ENCODE measurements at regions not wholly inside any gene's neighbourhood (a gene's known extent, or its start where the extent isn't known, plus 50 kb on each side); places are given as distances from the start of the nearest gene placed in this dataset.

GRCh38 chrX:94492541-94492940 lies 818.5 kb downstream of the FAM133A start:
- TF ChIP-seq CEBPB (IDR thresholded peaks at IDR 0.05) (no peak), RAD21 (IDR thresholded peaks at IDR 0.05; ENCODE audit: low read depth) (no peak)

DNA sequence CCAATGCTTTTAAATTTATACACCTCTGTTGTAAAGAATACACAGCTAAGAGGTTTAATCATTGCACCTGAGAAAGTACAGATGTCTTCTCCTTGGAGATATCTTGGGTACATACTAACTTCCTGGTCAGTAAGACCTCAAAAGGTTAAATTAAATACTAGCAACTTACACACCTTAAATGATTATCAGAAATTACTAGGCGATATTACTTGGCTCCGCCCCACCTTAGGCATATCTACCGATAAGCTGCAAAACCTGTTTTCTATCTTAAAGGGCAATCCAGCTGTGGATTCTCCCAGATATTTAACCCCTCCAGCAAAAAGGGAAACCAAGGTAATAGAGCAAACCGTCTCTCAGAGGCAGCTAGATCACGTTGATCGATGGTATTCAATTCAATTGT lies 819.4 kb downstream of the FAM133A start:
- TF ChIP-seq TAF1 (IDR thresholded peaks at IDR 0.05; ENCODE audit: low read depth) (no peak), TCF12 (IDR thresholded peaks at IDR 0.05; ENCODE audit: low read depth) (no peak), RAD21 (IDR thresholded peaks at IDR 0.05; ENCODE audit: low read depth) (no peak), CEBPB (IDR thresholded peaks at IDR 0.05) (no peak), YY1 (IDR thresholded peaks at IDR 0.05; ENCODE audit: low read depth) (no peak), MAX (IDR thresholded peaks at IDR 0.05) (no peak), CREB1 (IDR thresholded peaks at IDR 0.05; ENCODE audit: low read depth) (no peak), FOXM1 (IDR thresholded peaks at IDR 0.05; ENCODE audit: borderline replicate concordance, low read depth) (no peak), ZBTB7A (IDR thresholded peaks at IDR 0.05; ENCODE audit: low read depth) (no peak), NFIC (IDR thresholded peaks at IDR 0.05) (no peak), TEAD4 (IDR thresholded peaks at IDR 0.05) (no peak), EGR1 (IDR thresholded peaks at IDR 0.05) (no peak), REST (IDR thresholded peaks at IDR 0.05; ENCODE audit: low read depth) (no peak), EP300 (IDR thresholded peaks at IDR 0.05; ENCODE audit: borderline replicate concordance) (no peak), USF1 (IDR thresholded peaks at IDR 0.05) (no peak)

- TF ChIP-seq NFIC (IDR thresholded peaks at IDR 0.05) (no peak), EGR1 (IDR thresholded peaks at IDR 0.05) (no peak), RAD21 (IDR thresholded peaks at IDR 0.05; ENCODE audit: low read depth) (no peak), ZBTB7A (IDR thresholded peaks at IDR 0.05; ENCODE audit: low read depth) (no peak), CREB1 (IDR thresholded peaks at IDR 0.05; ENCODE audit: low read depth) (no peak), FOXM1 (IDR thresholded peaks at IDR 0.05; ENCODE audit: borderline replicate concordance, low read depth) (no peak), USF1 (IDR thresholded peaks at IDR 0.05) (no peak), REST (IDR thresholded peaks at IDR 0.05; ENCODE audit: low read depth) (no peak), YY1 (IDR thresholded peaks at IDR 0.05; ENCODE audit: low read depth) (no peak), TAF1 (IDR thresholded peaks at IDR 0.05; ENCODE audit: low read depth) (no peak), MAX (IDR thresholded peaks at IDR 0.05) (no peak), CEBPB (IDR thresholded peaks at IDR 0.05) (no peak), TEAD4 (IDR thresholded peaks at IDR 0.05) (no peak)
These were observed 837.6 kb downstream of the FAM133A start for GRCh38 chrX:94511564-94511963.

DNA sequence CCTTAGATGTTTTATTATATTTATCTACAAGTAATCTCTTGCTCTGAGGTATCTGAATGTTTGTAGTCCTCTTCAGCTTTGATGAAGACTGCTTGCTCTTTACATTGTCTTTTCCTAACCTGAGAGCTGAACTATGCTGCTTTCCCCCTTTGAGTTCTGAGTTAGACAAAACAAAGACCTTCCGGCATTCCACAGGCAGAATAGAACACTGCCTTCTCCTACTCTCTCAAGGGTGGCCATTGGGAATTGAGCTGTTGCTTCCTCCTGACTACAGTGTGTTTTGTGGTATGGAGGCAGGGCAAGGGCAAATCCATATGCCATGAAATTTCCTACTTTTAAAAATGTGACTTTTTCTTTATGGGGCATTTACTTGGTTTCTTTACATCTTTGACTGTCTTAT lies 841.0 kb downstream of the FAM133A start:
- TF ChIP-seq TCF12 (IDR thresholded peaks at IDR 0.05; ENCODE audit: low read depth) (no peak), TEAD4 (IDR thresholded peaks at IDR 0.05) (no peak), FOXM1 (IDR thresholded peaks at IDR 0.05; ENCODE audit: borderline replicate concordance, low read depth) (no peak), CEBPB (IDR thresholded peaks at IDR 0.05) (no peak), CREB1 (IDR thresholded peaks at IDR 0.05; ENCODE audit: low read depth) (no peak), USF1 (IDR thresholded peaks at IDR 0.05) (no peak), YY1 (IDR thresholded peaks at IDR 0.05; ENCODE audit: low read depth) (no peak), MAX (IDR thresholded peaks at IDR 0.05) (no peak), EP300 (IDR thresholded peaks at IDR 0.05; ENCODE audit: borderline replicate concordance) (no peak), ZBTB7A (IDR thresholded peaks at IDR 0.05; ENCODE audit: low read depth) (no peak), EGR1 (IDR thresholded peaks at IDR 0.05) (no peak), TAF1 (IDR thresholded peaks at IDR 0.05; ENCODE audit: low read depth) (no peak), NFIC (IDR thresholded peaks at IDR 0.05) (no peak), REST (IDR thresholded peaks at IDR 0.05; ENCODE audit: low read depth) (no peak), RAD21 (IDR thresholded peaks at IDR 0.05; ENCODE audit: low read depth) (no peak)
